HEK293 (cell line): ENCODE measurements at regions not wholly inside any gene's neighbourhood (a gene's known extent, or its start where the extent isn't known, plus 50 kb on each side); places are given as distances from the start of the nearest gene placed in this dataset.

Experiments
- CTCF ChIA-PET: fragments of 350-600 bp; formaldehyde crosslinking; extraction: SDS; loops from one replicate; lab custom pipeline; 2021; ENCODE audit warnings: antibody characterized with exemption; lab: Yijun Ruan, JAX
- POLR2A ChIA-PET: fragments of 300-600 bp; formaldehyde crosslinking; extraction: SDS; loops from one replicate; lab custom pipeline; 2020; ENCODE audit warnings: antibody characterized with exemption, inconsistent platforms; lab: Yijun Ruan, JAX
- H3K27ac ChIP-seq: fragments of 200-500 bp; sonication (Bioruptor generic); 2 replicates; pipeline ENCODE4 v1.5.1; 2014; ENCODE audit warnings: low read depth, low read length, control low read depth, inconsistent platforms; ENCODE audit errors: extremely low read depth
- H3K36me3 ChIP-seq, 2 experiments: fragments of 200-500 bp in 1 of 2; sonication (Bioruptor generic) in 1 of 2; 1 replicate in 1 of 2; 2 replicates in 1 of 2; pipeline ENCODE4 v1.5.1; 2014 to 2017; ENCODE audit warnings: inconsistent platforms in 2 of 2, low read length in 2 of 2; ENCODE audit not compliant: control insufficient read depth in 2 of 2, insufficient read depth in 1 of 2
- H3K4me1 ChIP-seq: fragments of 200-500 bp; sonication (Bioruptor generic); 2 replicates; pipeline ENCODE4 v1.5.1; 2014; ENCODE audit warnings: mild to moderate bottlenecking, low read length, inconsistent platforms; ENCODE audit not compliant: control insufficient read depth, insufficient read depth
- H3K4me3 ChIP-seq: 2 replicates; pipeline ENCODE4 v1.5.1; 2011; ENCODE audit warnings: low read depth, mild to moderate bottlenecking, control low read depth, low read length, moderate library complexity
- H3K9me3 ChIP-seq: fragments of 200-500 bp; sonication (Bioruptor generic); 2 replicates; pipeline ENCODE4 v1.5.1; 2014; ENCODE audit warnings: low read depth, low read length, inconsistent platforms; ENCODE audit not compliant: control insufficient read depth, insufficient read depth
- BCL11A ChIP-seq: fragments of 450-650 bp; formaldehyde crosslinking; IDR thresholded peaks from 2 replicates; pipeline ENCODE4 v1.5.1; 2016; ENCODE audit warnings: low read depth, missing biosample characterization, missing genetic modification characterization
- EGR2 ChIP-seq: fragments of 450-650 bp; formaldehyde crosslinking; IDR thresholded peaks from 2 replicates; pipeline ENCODE4 v1.5.1; 2016; ENCODE audit warnings: low read depth, missing biosample characterization, missing genetic modification characterization
- GFI1B ChIP-seq: fragments of 450-650 bp; formaldehyde crosslinking; IDR thresholded peaks from 2 replicates; pipeline ENCODE4 v1.5.1; 2016; ENCODE audit warnings: missing biosample characterization, missing genetic modification characterization
- KLF9 ChIP-seq: fragments of 450-650 bp; formaldehyde crosslinking; IDR thresholded peaks from 2 replicates; pipeline ENCODE4 v1.5.1; 2016; ENCODE audit warnings: missing biosample characterization, missing genetic modification characterization, low read depth
- SP2 ChIP-seq: fragments of 450-650 bp; formaldehyde crosslinking; IDR thresholded peaks from 2 replicates; pipeline ENCODE4 v1.5.1; 2016; ENCODE audit warnings: missing biosample characterization, missing genetic modification characterization
- ZFP37 ChIP-seq: fragments of 450-650 bp; formaldehyde crosslinking; IDR thresholded peaks from 2 replicates; pipeline ENCODE4 v1.5.1; 2016; ENCODE audit warnings: missing biosample characterization, missing genetic modification characterization
- ZIC2 ChIP-seq: fragments of 450-650 bp; formaldehyde crosslinking; IDR thresholded peaks from 2 replicates; pipeline ENCODE4 v1.5.1; 2016; ENCODE audit warnings: missing biosample characterization, missing genetic modification characterization
- ZNF146 ChIP-seq: fragments of 450-650 bp; formaldehyde crosslinking; IDR thresholded peaks from 2 replicates; pipeline ENCODE4 v1.5.1; 2016; ENCODE audit warnings: missing biosample characterization, missing genetic modification characterization
- ZNF16 ChIP-seq: fragments of 450-650 bp; formaldehyde crosslinking; IDR thresholded peaks from 2 replicates; pipeline ENCODE4 v1.5.1; 2016; ENCODE audit warnings: low read depth, missing biosample characterization, missing genetic modification characterization
- ZNF202 ChIP-seq: fragments of 450-650 bp; formaldehyde crosslinking; IDR thresholded peaks from 2 replicates; pipeline ENCODE4 v1.5.1; 2016; ENCODE audit warnings: missing biosample characterization, missing genetic modification characterization, borderline replicate concordance
- ZNF248 ChIP-seq: fragments of 450-650 bp; formaldehyde crosslinking; IDR thresholded peaks from 2 replicates; pipeline ENCODE4 v1.5.1; 2017; ENCODE audit warnings: missing biosample characterization, missing genetic modification characterization
- ZNF473 ChIP-seq: fragments of 450-650 bp; formaldehyde crosslinking; IDR thresholded peaks from 2 replicates; pipeline ENCODE4 v1.5.1; 2017; ENCODE audit warnings: missing biosample characterization, missing genetic modification characterization
- ZNF549 ChIP-seq: fragments of 450-650 bp; IDR thresholded peaks from 2 replicates; pipeline ENCODE4 v1.5.1; 2018; ENCODE audit warnings: missing biosample characterization, missing genetic modification characterization, mild to moderate bottlenecking, inconsistent platforms, moderate library complexity
- ZNF558 ChIP-seq: fragments of 450-650 bp; formaldehyde crosslinking; IDR thresholded peaks from 2 replicates; pipeline ENCODE4 v1.5.1; 2016; ENCODE audit warnings: missing biosample characterization, missing genetic modification characterization
- ZNF610 ChIP-seq: fragments of 450-650 bp; formaldehyde crosslinking; IDR thresholded peaks from 2 replicates; pipeline ENCODE4 v1.5.1; 2016; ENCODE audit warnings: missing biosample characterization, missing genetic modification characterization, borderline replicate concordance
- ZNF658 ChIP-seq: fragments of 450-650 bp; formaldehyde crosslinking; IDR thresholded peaks from 2 replicates; pipeline ENCODE4; 2016; ENCODE audit warnings: missing biosample characterization, missing genetic modification characterization
- ZNF776 ChIP-seq: fragments of 450-650 bp; formaldehyde crosslinking; IDR thresholded peaks from 2 replicates; pipeline ENCODE4 v1.5.0; 2017; ENCODE audit warnings: missing biosample characterization, missing genetic modification characterization, borderline replicate concordance
- ZSCAN30 ChIP-seq: fragments of 450-650 bp; IDR thresholded peaks from 2 replicates; pipeline ENCODE4 v1.5.1; 2018; ENCODE audit warnings: missing biosample characterization, mild to moderate bottlenecking, missing genetic modification characterization, moderate library complexity
- TF ChIP-seq, protein P1 (sequence below): fragments of 450-650 bp; formaldehyde crosslinking; IDR thresholded peaks from 2 replicates; pipeline ENCODE4 v1.5.1; 2016; ENCODE audit warnings: missing biosample characterization, missing genetic modification characterization, low read depth
- TF ChIP-seq, protein P2 (sequence below): fragments of 450-650 bp; formaldehyde crosslinking; IDR thresholded peaks from 2 replicates; pipeline ENCODE4 v1.5.1; 2016; ENCODE audit warnings: missing biosample characterization, missing genetic modification characterization
- TF ChIP-seq, protein P3 (sequence below): fragments of 450-650 bp; formaldehyde crosslinking; IDR thresholded peaks from 2 replicates; pipeline ENCODE4 v1.5.1; 2016; ENCODE audit warnings: missing biosample characterization, missing genetic modification characterization
- TF ChIP-seq, protein P4 (sequence below): fragments of 450-650 bp; formaldehyde crosslinking; IDR thresholded peaks from 2 replicates; pipeline ENCODE4 v1.5.1; 2016; ENCODE audit warnings: missing biosample characterization, missing genetic modification characterization

DNA sequence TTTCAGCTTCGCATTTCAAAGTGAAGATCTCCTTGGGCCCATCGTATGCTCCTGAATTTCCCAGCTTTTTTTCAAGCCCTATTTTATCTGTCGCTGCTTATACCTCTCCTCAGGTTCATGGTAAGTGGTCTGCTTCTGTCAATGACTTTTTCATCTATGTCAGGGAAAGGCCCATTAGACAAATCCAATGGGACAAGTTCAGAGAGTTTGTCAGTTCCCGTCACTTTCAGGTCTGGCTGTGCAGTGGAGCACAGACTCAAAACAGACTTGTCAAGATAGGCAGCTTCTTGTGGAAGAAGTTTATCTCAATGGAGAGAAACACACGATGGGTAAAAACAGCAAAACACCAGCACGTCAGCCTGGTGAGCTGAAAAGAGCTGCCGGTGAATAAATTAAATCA lies 100.9 kb upstream of the KLF7 start:
- CTCF ChIA-PET, result no interaction called here
- Histone ChIP-seq H3K9me3 (no peaks in the 10 kb centered on the region), H3K36me3 (no peaks in the 10 kb centered on the region), H3K4me1 (no peaks in the 10 kb centered on the region), H3K4me3 (no peak overlapping the region), H3K27ac (no peak overlapping the region)
- TF ChIP-seq ZNF776 (tag by site-specific recombination), result no peak
- TF ChIP-seq, protein P1, sequence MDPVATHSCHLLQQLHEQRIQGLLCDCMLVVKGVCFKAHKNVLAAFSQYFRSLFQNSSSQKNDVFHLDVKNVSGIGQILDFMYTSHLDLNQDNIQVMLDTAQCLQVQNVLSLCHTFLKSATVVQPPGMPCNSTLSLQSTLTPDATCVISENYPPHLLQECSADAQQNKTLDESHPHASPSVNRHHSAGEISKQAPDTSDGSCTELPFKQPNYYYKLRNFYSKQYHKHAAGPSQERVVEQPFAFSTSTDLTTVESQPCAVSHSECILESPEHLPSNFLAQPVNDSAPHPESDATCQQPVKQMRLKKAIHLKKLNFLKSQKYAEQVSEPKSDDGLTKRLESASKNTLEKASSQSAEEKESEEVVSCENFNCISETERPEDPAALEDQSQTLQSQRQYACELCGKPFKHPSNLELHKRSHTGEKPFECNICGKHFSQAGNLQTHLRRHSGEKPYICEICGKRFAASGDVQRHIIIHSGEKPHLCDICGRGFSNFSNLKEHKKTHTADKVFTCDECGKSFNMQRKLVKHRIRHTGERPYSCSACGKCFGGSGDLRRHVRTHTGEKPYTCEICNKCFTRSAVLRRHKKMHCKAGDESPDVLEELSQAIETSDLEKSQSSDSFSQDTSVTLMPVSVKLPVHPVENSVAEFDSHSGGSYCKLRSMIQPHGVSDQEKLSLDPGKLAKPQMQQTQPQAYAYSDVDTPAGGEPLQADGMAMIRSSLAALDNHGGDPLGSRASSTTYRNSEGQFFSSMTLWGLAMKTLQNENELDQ (tag by site-specific recombination), result no peak
- TF ChIP-seq EGR2, result no peak
- TF ChIP-seq ZNF473 (tag by site-specific recombination), result no peak
- no peak for TF ChIP-seq ZNF658
- TF ChIP-seq ZNF558 (tag by site-specific recombination), result no peak
- TF ChIP-seq GFI1B (tag by site-specific recombination), result no peak
- TF ChIP-seq KLF9 (tag by site-specific recombination), result no peak
- TF ChIP-seq, protein P2, sequence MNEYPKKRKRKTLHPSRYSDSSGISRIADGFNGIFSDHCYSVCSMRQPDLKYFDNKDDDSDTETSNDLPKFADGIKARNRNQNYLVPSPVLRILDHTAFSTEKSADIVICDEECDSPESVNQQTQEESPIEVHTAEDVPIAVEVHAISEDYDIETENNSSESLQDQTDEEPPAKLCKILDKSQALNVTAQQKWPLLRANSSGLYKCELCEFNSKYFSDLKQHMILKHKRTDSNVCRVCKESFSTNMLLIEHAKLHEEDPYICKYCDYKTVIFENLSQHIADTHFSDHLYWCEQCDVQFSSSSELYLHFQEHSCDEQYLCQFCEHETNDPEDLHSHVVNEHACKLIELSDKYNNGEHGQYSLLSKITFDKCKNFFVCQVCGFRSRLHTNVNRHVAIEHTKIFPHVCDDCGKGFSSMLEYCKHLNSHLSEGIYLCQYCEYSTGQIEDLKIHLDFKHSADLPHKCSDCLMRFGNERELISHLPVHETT (tag by site-specific recombination), result no peak
- POLR2A ChIA-PET, result no interaction called here

DNA sequence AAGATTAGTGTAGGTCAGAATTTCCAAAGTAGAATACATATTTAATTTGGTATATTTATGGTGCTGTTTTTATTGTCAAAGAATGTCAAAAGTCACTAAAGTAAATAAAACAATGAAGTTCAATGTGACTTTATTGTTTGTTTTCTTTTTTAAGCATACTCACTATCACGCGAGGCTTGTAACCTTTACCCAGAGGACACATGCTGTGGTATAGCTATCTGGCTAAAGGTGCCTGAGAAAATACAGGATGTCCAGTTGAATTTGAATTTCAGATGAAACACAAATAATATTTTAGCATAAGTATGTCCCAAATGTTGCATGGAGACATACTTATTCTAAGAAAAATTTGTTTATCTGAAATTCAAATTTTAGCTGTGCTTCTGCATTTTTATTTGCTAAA lies 103.3 kb upstream of the KLF7 start:
- POLR2A ChIA-PET, result no interaction called here
- H3K27ac ChIP-seq, result no peak overlapping the region
- TF ChIP-seq ZNF610 (tag by site-specific recombination) (no peak), ZIC2 (tag by site-specific recombination) (no peak), ZNF202 (no peak), BCL11A (tag by site-specific recombination) (no peak), ZNF549 (tag by site-specific recombination) (no peak), ZNF146 (tag by site-specific recombination) (no peak), ZNF16 (tag by site-specific recombination) (no peak), ZFP37 (tag by site-specific recombination) (no peak), ZSCAN30 (tag by site-specific recombination) (no peak), ZNF248 (tag by site-specific recombination) (no peak), SP2 (tag by site-specific recombination) (no peak)
- TF ChIP-seq, protein P3, sequence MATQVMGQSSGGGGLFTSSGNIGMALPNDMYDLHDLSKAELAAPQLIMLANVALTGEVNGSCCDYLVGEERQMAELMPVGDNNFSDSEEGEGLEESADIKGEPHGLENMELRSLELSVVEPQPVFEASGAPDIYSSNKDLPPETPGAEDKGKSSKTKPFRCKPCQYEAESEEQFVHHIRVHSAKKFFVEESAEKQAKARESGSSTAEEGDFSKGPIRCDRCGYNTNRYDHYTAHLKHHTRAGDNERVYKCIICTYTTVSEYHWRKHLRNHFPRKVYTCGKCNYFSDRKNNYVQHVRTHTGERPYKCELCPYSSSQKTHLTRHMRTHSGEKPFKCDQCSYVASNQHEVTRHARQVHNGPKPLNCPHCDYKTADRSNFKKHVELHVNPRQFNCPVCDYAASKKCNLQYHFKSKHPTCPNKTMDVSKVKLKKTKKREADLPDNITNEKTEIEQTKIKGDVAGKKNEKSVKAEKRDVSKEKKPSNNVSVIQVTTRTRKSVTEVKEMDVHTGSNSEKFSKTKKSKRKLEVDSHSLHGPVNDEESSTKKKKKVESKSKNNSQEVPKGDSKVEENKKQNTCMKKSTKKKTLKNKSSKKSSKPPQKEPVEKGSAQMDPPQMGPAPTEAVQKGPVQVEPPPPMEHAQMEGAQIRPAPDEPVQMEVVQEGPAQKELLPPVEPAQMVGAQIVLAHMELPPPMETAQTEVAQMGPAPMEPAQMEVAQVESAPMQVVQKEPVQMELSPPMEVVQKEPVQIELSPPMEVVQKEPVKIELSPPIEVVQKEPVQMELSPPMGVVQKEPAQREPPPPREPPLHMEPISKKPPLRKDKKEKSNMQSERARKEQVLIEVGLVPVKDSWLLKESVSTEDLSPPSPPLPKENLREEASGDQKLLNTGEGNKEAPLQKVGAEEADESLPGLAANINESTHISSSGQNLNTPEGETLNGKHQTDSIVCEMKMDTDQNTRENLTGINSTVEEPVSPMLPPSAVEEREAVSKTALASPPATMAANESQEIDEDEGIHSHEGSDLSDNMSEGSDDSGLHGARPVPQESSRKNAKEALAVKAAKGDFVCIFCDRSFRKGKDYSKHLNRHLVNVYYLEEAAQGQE, result no peak
- TF ChIP-seq, protein P4, sequence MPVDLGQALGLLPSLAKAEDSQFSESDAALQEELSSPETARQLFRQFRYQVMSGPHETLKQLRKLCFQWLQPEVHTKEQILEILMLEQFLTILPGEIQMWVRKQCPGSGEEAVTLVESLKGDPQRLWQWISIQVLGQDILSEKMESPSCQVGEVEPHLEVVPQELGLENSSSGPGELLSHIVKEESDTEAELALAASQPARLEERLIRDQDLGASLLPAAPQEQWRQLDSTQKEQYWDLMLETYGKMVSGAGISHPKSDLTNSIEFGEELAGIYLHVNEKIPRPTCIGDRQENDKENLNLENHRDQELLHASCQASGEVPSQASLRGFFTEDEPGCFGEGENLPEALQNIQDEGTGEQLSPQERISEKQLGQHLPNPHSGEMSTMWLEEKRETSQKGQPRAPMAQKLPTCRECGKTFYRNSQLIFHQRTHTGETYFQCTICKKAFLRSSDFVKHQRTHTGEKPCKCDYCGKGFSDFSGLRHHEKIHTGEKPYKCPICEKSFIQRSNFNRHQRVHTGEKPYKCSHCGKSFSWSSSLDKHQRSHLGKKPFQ (tag by site-specific recombination), result no peak

More for the DNA sequence above, 103.3 kb upstream of the KLF7 start:
- CTCF ChIA-PET, result no interaction called here
- Histone ChIP-seq H3K9me3 (no peaks in the 10 kb centered on the region), H3K4me3 (no peak overlapping the region), H3K4me1 (no peaks in the 10 kb centered on the region), H3K36me3 (no peaks in the 10 kb centered on the region)
